ENCODE measurements at regions not wholly inside any gene's neighbourhood (a gene's known extent, or its start where the extent isn't known, plus 50 kb on each side); places are given as distances from the start of the nearest gene placed in this dataset.

- H3K9me3 ChIP-seq (replicated peaks), result no peaks in the 10 kb centered on the region
- no peaks in the 10 kb centered on the region for H3K27me3 ChIP-seq
- no peaks in the 10 kb centered on the region for H3K36me3 ChIP-seq
- H3K27ac ChIP-seq, result no peak overlapping the region
- no peaks in the 10 kb centered on the region for H3K4me1 ChIP-seq
- DNase-seq, result no peak
- H3K4me3 ChIP-seq, result no peak overlapping the region
Observed at GRCh38 chr11:29006668-29007067, 898.5 kb downstream of the METTL15 start.

- peak; percentile 2 to 16 for DNase-seq
- no peaks in the 10 kb centered on the region for H3K9me3 ChIP-seq (replicated peaks)
- H3K4me3 ChIP-seq, result no peak overlapping the region
- no peak overlapping the region for H3K27ac ChIP-seq
- H3K27me3 ChIP-seq, result no peaks in the 10 kb centered on the region
- no peaks in the 10 kb centered on the region for H3K36me3 ChIP-seq
- H3K4me1 ChIP-seq, result no peaks in the 10 kb centered on the region
Observed at GRCh38 chr11:29005401-29005980, 897.3 kb downstream of the METTL15 start.

- Histone ChIP-seq H3K27me3 (no peaks in the 10 kb centered on the region), H3K9me3 (replicated peaks) (no peaks in the 10 kb centered on the region), H3K4me3 (no peak overlapping the region), H3K27ac (no peak overlapping the region), H3K4me1 (no peaks in the 10 kb centered on the region), H3K36me3 (no peaks in the 10 kb centered on the region)
- DNase-seq, result no peak
Observed at GRCh38 chr11:29002816-29003215, 894.6 kb downstream of the METTL15 start.

- no peaks in the 10 kb centered on the region for H3K9me3 ChIP-seq (replicated peaks)
- no peak for DNase-seq
- no peaks in the 10 kb centered on the region for H3K36me3 ChIP-seq
- no peak overlapping the region for H3K4me3 ChIP-seq
- no peaks in the 10 kb centered on the region for H3K4me1 ChIP-seq
- H3K27ac ChIP-seq, result no peak overlapping the region
- peaks cover 1% of the 10 kb centered on the region; the same call in 1 of the 2 replicates for H3K27me3 ChIP-seq
Observed at GRCh38 chr11:28999620-29000019, 891.4 kb downstream of the METTL15 start.

GRCh38 chr11:28992996-28993395 lies 884.8 kb downstream of the METTL15 start:
- Histone ChIP-seq H3K36me3 (no peaks in the 10 kb centered on the region), H3K27ac (no peak overlapping the region), H3K4me1 (no peaks in the 10 kb centered on the region), H3K27me3 (peaks cover 4% of the 10 kb centered on the region; the same call in 1 of the 2 replicates), H3K4me3 (no peak overlapping the region), H3K9me3 (replicated peaks) (no peaks in the 10 kb centered on the region)
- no peak for DNase-seq

GRCh38 chr11:28984231-28984630 lies 876.0 kb downstream of the METTL15 start:
- H3K9me3 ChIP-seq (replicated peaks), result no peaks in the 10 kb centered on the region
- DNase-seq, result no peak
- no peak overlapping the region for H3K4me3 ChIP-seq
- H3K27me3 ChIP-seq, result no peaks in the 10 kb centered on the region
- no peak overlapping the region for H3K27ac ChIP-seq
- H3K36me3 ChIP-seq, result no peaks in the 10 kb centered on the region
- 0 out of 2 replicates have a peak, but pooled peaks cover 2% of the 10 kb centered on the region for H3K4me1 ChIP-seq

GRCh38 chr11:28983780-28984179 lies 875.6 kb downstream of the METTL15 start:
- H3K27me3 ChIP-seq, result no peaks in the 10 kb centered on the region
- no peak for DNase-seq
- H3K9me3 ChIP-seq (replicated peaks), result no peaks in the 10 kb centered on the region
- H3K4me3 ChIP-seq, result no peak overlapping the region
- H3K4me1 ChIP-seq, result 0 out of 2 replicates have a peak, but pooled peaks cover 2% of the 10 kb centered on the region
- H3K36me3 ChIP-seq, result no peaks in the 10 kb centered on the region
- no peak overlapping the region for H3K27ac ChIP-seq

GRCh38 chr11:28981381-28981780 lies 873.2 kb downstream of the METTL15 start:
- Histone ChIP-seq H3K27ac (no peak overlapping the region), H3K27me3 (no peaks in the 10 kb centered on the region), H3K4me3 (no peak overlapping the region), H3K36me3 (no peaks in the 10 kb centered on the region), H3K9me3 (replicated peaks) (no peaks in the 10 kb centered on the region), H3K4me1 (0 out of 2 replicates have a peak, but pooled peaks cover 2% of the 10 kb centered on the region)
- DNase-seq, result peak in 1 of 2 experiments; percentile 11

- no peak for DNase-seq
- Histone ChIP-seq H3K4me1 (0 out of 2 replicates have a peak, but pooled peaks cover 2% of the 10 kb centered on the region), H3K27ac (no peak overlapping the region), H3K4me3 (no peak overlapping the region), H3K27me3 (no peaks in the 10 kb centered on the region), H3K36me3 (no peaks in the 10 kb centered on the region), H3K9me3 (replicated peaks) (no peaks in the 10 kb centered on the region)
Observed at GRCh38 chr11:28976801-28977145, 868.6 kb downstream of the METTL15 start.

GRCh38 chr11:28976012-28976800 lies 868.0 kb downstream of the METTL15 start:
- no peak for DNase-seq
- no peaks in the 10 kb centered on the region for H3K27me3 ChIP-seq
- no peak overlapping the region for H3K4me3 ChIP-seq
- no peaks in the 10 kb centered on the region for H3K36me3 ChIP-seq
- no peak overlapping the region for H3K27ac ChIP-seq
- H3K4me1 ChIP-seq, result no peaks in the 10 kb centered on the region
- H3K9me3 ChIP-seq (replicated peaks), result no peaks in the 10 kb centered on the region

GRCh38 chr11:28969832-28970231 lies 861.6 kb downstream of the METTL15 start:
- no peak overlapping the region for H3K4me3 ChIP-seq

GRCh38 chr11:28966951-28967350 lies 858.8 kb downstream of the METTL15 start:
- H3K4me1 ChIP-seq, result no peaks in the 10 kb centered on the region
- H3K9me3 ChIP-seq (replicated peaks), result no peaks in the 10 kb centered on the region
- no peak overlapping the region for H3K4me3 ChIP-seq
- no peak overlapping the region for H3K27ac ChIP-seq
- no peak for DNase-seq
- H3K27me3 ChIP-seq, result no peaks in the 10 kb centered on the region
- no peaks in the 10 kb centered on the region for H3K36me3 ChIP-seq

More at GRCh38 chr11:28969832-28970231, 861.6 kb downstream of the METTL15 start:
- DNase-seq, result no peak
- H3K27ac ChIP-seq, result no peak overlapping the region
- H3K36me3 ChIP-seq, result no peaks in the 10 kb centered on the region
- H3K9me3 ChIP-seq (replicated peaks), result no peaks in the 10 kb centered on the region
- no peaks in the 10 kb centered on the region for H3K4me1 ChIP-seq
- H3K27me3 ChIP-seq, result no peaks in the 10 kb centered on the region

- Histone ChIP-seq H3K27ac (no peak overlapping the region), H3K36me3 (no peaks in the 10 kb centered on the region)
Observed at GRCh38 chr11:28965819-28966218, 857.6 kb downstream of the METTL15 start.

GRCh38 chr11:28964811-28965210 lies 856.6 kb downstream of the METTL15 start:
- no peak for DNase-seq
- no peak overlapping the region for H3K27ac ChIP-seq
- H3K27me3 ChIP-seq, result no peaks in the 10 kb centered on the region
- H3K4me1 ChIP-seq, result no peaks in the 10 kb centered on the region
- no peaks in the 10 kb centered on the region for H3K9me3 ChIP-seq (replicated peaks)
- H3K4me3 ChIP-seq, result no peak overlapping the region
- no peaks in the 10 kb centered on the region for H3K36me3 ChIP-seq

More at GRCh38 chr11:28965819-28966218, 857.6 kb downstream of the METTL15 start:
- no peaks in the 10 kb centered on the region for H3K9me3 ChIP-seq (replicated peaks)
- no peak for DNase-seq
- no peaks in the 10 kb centered on the region for H3K4me1 ChIP-seq
- no peaks in the 10 kb centered on the region for H3K27me3 ChIP-seq
- no peak overlapping the region for H3K4me3 ChIP-seq

GRCh38 chr11:28963187-28963586 lies 855.0 kb downstream of the METTL15 start:
- Histone ChIP-seq H3K9me3 (replicated peaks) (no peaks in the 10 kb centered on the region), H3K27me3 (no peaks in the 10 kb centered on the region), H3K4me3 (no peak overlapping the region), H3K27ac (no peak overlapping the region), H3K4me1 (no peaks in the 10 kb centered on the region), H3K36me3 (no peaks in the 10 kb centered on the region)
- no peak for DNase-seq
